ENCODE measurements at regions not wholly inside any gene's neighbourhood (a gene's known extent, or its start where the extent isn't known, plus 50 kb on each side); places are given as distances from the start of the nearest gene placed in this dataset.

DNA sequence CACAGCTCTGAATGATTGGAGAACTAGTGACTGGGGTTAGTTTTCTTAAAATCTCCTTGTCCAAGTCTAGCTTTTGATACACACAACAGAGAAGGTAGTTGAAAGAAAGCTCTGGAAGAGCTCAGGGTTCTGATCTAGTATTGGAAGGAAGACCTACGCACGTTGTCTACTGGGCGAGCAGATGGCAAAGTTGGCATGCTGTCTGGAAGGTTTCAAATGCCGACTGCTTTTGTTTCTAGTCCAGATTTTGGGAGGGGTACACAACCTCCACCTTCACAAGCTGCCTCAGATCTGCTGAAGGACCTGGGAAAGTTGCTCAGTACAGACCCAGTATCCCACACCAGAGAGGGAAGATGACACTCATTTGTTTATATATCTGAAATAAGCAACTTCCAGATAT, 507.3 kb downstream of the RNF144A start:
- H2AFZ ChIP-seq, result no peak overlapping the region

DNA sequence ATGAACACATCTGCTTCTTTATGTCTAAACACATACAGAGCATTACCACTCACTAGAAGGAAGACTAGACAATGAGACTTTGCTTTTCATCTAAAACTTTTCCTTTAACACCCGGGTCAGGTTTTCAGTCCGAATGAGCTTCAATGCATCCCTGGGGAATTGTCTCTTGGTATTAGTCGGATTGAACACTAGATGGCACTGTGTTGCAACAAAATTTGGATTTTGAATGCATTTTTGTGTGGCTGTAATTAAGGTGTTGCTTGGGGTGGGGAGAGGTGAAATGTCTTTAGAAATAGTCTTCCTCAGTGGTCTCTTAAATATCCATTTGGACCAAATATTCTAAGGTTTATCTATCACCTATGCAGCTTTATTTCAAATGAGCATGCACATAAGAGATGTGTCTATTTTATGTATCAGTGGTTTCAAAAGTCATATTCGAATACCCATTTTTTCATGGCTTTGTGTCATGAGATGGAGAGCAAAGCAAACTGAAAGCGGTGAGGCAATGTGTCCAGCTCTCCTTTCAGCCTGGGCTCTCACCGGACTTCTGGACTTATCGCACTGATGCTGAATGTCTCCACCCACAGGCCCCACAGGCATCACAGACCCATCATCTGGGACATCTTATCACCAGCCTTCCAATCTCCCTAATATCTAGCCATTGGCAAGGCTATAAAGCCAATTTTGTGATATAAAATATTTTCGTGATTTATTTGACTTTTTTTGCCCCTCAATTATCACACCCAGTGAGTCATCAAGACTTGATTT, 510.3 kb downstream of the RNF144A start:
- H3K4me3 ChIP-seq (ENCODE audit: low read depth, low read length), result no peak overlapping the region
- no peak overlapping the region for H2AFZ ChIP-seq
- H3K9ac ChIP-seq, result no peak overlapping the region
- no peaks in the 10 kb centered on the region for H3K4me1 ChIP-seq
- H3K4me2 ChIP-seq (ENCODE audit: low read length), result no peak overlapping the region
- H3K36me3 ChIP-seq (ENCODE audit: control insufficient read depth, insufficient read depth, low read length), result no peaks in the 10 kb centered on the region
- H3K9me3 ChIP-seq (ENCODE audit: control insufficient read depth, low read length), result no peaks in the 10 kb centered on the region
- no peaks in the 10 kb centered on the region for H3K79me2 ChIP-seq
- H3K27me3 ChIP-seq (ENCODE audit: control insufficient read depth, insufficient read depth, low read length), result no peaks in the 10 kb centered on the region
- TF ChIP-seq, protein P1, sequence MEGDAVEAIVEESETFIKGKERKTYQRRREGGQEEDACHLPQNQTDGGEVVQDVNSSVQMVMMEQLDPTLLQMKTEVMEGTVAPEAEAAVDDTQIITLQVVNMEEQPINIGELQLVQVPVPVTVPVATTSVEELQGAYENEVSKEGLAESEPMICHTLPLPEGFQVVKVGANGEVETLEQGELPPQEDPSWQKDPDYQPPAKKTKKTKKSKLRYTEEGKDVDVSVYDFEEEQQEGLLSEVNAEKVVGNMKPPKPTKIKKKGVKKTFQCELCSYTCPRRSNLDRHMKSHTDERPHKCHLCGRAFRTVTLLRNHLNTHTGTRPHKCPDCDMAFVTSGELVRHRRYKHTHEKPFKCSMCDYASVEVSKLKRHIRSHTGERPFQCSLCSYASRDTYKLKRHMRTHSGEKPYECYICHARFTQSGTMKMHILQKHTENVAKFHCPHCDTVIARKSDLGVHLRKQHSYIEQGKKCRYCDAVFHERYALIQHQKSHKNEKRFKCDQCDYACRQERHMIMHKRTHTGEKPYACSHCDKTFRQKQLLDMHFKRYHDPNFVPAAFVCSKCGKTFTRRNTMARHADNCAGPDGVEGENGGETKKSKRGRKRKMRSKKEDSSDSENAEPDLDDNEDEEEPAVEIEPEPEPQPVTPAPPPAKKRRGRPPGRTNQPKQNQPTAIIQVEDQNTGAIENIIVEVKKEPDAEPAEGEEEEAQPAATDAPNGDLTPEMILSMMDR (IDR thresholded peaks at IDR 0.05), result peak; percentile 74
- H3K27ac ChIP-seq, result no peak overlapping the region

More for the DNA sequence above, 507.3 kb downstream of the RNF144A start:
- H3K36me3 ChIP-seq (ENCODE audit: control insufficient read depth, insufficient read depth, low read length), result no peaks in the 10 kb centered on the region
- no peak overlapping the region for H3K4me3 ChIP-seq (ENCODE audit: low read depth, low read length)
- no peak overlapping the region for H3K4me2 ChIP-seq (ENCODE audit: low read length)
- H3K27ac ChIP-seq, result no peak overlapping the region
- TF ChIP-seq, protein P1 (IDR thresholded peaks at IDR 0.05), result no peak
- no peaks in the 10 kb centered on the region for H3K79me2 ChIP-seq
- H3K27me3 ChIP-seq (ENCODE audit: control insufficient read depth, insufficient read depth, low read length), result no peaks in the 10 kb centered on the region
- no peaks in the 10 kb centered on the region for H3K9me3 ChIP-seq (ENCODE audit: control insufficient read depth, low read length)
- no peaks in the 10 kb centered on the region for H3K4me1 ChIP-seq
- no peak overlapping the region for H3K9ac ChIP-seq

DNA sequence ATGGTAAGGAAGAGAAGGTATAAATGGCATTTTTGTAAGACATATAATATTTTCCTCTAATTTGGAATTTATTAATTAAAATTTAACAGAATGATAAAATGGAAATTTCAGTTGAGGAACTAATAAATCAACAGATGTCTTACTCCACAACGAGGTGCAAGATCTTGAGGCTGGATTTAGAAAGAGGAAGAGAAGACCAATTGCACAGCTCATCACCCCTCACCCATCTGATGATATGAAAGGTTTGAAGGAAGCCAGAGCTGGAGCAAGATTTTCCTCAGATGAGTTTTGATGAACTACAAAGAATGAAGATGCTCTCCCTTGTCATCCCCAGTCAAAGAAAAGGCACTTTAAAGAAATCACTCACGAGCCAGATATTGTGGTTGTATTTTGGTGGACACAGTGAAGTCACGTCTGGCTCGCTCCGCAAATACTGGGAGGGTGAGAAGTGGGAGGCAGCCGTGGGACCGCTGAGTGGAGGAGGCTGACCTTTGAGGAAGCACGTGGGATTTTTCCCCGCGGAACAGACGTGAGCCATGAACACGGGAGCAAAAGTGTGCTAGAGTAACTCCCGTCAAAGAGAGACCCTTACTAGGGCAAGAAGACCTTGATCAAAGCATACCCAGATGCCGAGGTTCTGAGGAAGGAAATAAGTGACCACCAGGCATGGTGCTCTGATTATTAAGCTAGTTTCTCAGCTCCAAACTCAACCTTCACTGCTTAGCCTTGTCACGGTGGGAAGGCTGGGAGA, 511.4 kb downstream of the RNF144A start:
- no peak overlapping the region for H2AFZ ChIP-seq
- no peaks in the 10 kb centered on the region for H3K4me1 ChIP-seq
- no peak overlapping the region for H3K4me2 ChIP-seq (ENCODE audit: low read length)
- no peaks in the 10 kb centered on the region for H3K36me3 ChIP-seq (ENCODE audit: control insufficient read depth, insufficient read depth, low read length)
- no peaks in the 10 kb centered on the region for H3K79me2 ChIP-seq
- no peaks in the 10 kb centered on the region for H3K27me3 ChIP-seq (ENCODE audit: control insufficient read depth, insufficient read depth, low read length)
- no peaks in the 10 kb centered on the region for H3K9me3 ChIP-seq (ENCODE audit: control insufficient read depth, low read length)
- H3K9ac ChIP-seq, result no peak overlapping the region
- H3K4me3 ChIP-seq (ENCODE audit: low read depth, low read length), result no peak overlapping the region
- H3K27ac ChIP-seq, result no peak overlapping the region
- TF ChIP-seq, protein P1 (IDR thresholded peaks at IDR 0.05), result no peak

DNA sequence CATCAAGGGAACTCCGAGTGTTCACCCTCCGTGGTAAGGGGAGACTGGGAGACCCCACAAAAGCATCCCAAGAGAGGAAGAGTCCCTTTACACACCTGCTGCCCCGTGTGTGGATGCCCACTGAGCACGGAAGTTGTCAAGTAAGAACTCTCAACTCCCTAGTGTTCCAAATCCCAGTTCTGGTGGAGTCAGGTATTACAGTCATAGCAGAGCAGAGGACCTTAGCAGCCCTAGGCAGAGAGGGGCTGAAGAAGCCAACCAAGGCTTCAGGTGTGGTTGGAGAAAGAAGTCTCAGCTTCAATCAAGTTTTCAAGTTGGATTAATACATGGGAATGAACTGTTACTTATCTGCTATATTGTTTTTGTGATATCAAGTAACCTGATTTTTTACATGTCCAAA, 512.5 kb downstream of the RNF144A start:
- Histone ChIP-seq H3K4me1 (no peaks in the 10 kb centered on the region), H3K4me2 (ENCODE audit: low read length) (no peak overlapping the region), H3K36me3 (ENCODE audit: control insufficient read depth, insufficient read depth, low read length) (no peaks in the 10 kb centered on the region), H3K27ac (no peak overlapping the region), H3K27me3 (ENCODE audit: control insufficient read depth, insufficient read depth, low read length) (no peaks in the 10 kb centered on the region), H3K9ac (no peak overlapping the region), H3K9me3 (ENCODE audit: control insufficient read depth, low read length) (no peaks in the 10 kb centered on the region), H2AFZ (no peak overlapping the region), H3K4me3 (ENCODE audit: low read depth, low read length) (no peak overlapping the region), H3K79me2 (no peaks in the 10 kb centered on the region)
- TF ChIP-seq, protein P1 (IDR thresholded peaks at IDR 0.05), result no peak

Data from parathyroid adenoma (tissue), 2 donors.